Colonic mucosa (tissue), 4 donors: ENCODE measurements at regions not wholly inside any gene's neighbourhood (a gene's known extent, or its start where the extent isn't known, plus 50 kb on each side); places are given as distances from the start of the nearest gene placed in this dataset.

Source experiments
- DNase-seq: peaks from one replicate; pipeline ENCODE4 v3.0.0-alpha.2; 2020
- H3K27ac ChIP-seq: fragments of 200-600 bp; one replicate; pipeline ENCODE4 v1.8.0; 2021
- H3K27me3 ChIP-seq: fragments of 200-600 bp; one replicate; pipeline ENCODE4 v1.8.0; 2021
- H3K36me3 ChIP-seq: fragments of 200-600 bp; one replicate; pipeline ENCODE4 v1.8.0; 2021
- H3K4me1 ChIP-seq: fragments of 200-600 bp; one replicate; pipeline ENCODE4 v1.8.0; 2021; ENCODE audit warnings: mild to moderate bottlenecking
- H3K4me3 ChIP-seq: fragments of 200-600 bp; one replicate; pipeline ENCODE4 v1.8.0; 2021
- H3K9ac ChIP-seq, 2 donors: one replicate each; pipeline ENCODE4 v1.7.0; 2013; ENCODE audit warnings: control low read depth in 2 of 2, low read depth in 2 of 2, low read length in 2 of 2
- H3K9me3 ChIP-seq: fragments of 200-600 bp; one replicate; pipeline ENCODE4 v1.8.0; 2021
- CTCF ChIP-seq: fragments of 200-600 bp; IDR thresholded peaks from one replicate; pipeline ENCODE4 v1.8.0; 2022; ENCODE audit warnings: antibody characterized with exemption, mild to moderate bottlenecking
- intact Hi-C: fragments of 100-400 bp; cut with DNase I; formaldehyde crosslinking; loops from one replicate; pipeline ENCODE4 v1.14.1; 2022
- donor health status: healthy.
- donor health status: DM: no; HTN: no; CAD: no.
- donor health status: DM: no; HTN: no; CAD: no.

DNA sequence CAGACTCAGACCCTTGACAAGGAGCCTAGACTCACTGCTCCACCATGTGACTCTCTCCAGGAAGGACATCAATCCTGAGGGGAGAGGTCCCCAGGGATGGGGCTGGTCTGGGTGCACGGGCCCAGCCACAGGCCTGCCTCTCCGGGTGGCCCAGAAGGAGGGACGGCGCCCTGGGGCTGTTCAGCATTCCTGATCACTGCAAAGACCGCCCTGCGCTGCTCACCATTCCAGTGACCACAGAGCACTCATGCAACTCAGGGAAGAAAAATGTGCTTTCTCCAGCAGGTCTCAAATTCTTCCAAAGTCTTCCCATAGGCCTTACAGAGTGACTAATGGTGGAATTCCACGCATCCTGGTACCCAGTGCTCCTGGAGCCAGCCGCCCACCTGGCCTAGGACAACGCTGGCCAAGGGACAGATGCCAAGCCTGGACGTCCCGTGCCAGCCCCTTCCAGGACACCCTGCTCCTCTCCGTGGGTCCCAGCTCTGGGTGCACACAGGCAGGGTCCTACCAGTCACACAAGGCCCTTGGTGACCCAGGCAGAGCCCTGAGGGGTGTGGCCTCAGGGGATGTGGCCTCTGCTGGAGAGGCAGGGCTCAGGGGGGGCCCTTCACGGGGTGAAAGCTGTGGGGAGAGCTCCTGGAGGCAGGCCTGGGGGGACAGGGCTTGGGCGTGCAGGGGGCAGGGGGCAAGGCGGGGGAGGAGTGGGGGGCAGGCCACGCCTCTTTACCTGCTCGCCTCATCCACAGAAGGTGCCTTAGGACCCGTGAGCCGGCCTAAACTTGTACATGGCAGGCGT lies 178.8 kb downstream of the IGLL1 start:
- Histone ChIP-seq H3K4me3 (no peak overlapping the region), H3K9ac (no peak overlapping the region)

GRCh38 chr22:23400286-23400981 lies 179.7 kb downstream of the IGLL1 start:
- H3K9me3 ChIP-seq, result no peaks in the 10 kb centered on the region
- H3K4me3 ChIP-seq, result no peak overlapping the region
- intact Hi-C loops, result loop anchor here (5.0 kb wide), 1 partner anchor 137 kb away; no protein-coding TSS in a partner anchor
- H3K4me1 ChIP-seq, result no peaks in the 10 kb centered on the region
- DNase-seq, result no peak
- H3K36me3 ChIP-seq, result no peaks in the 10 kb centered on the region
- TF ChIP-seq CTCF, result no peak
- H3K9ac ChIP-seq, result no peak overlapping the region
- no peak overlapping the region for H3K27ac ChIP-seq
- no peaks in the 10 kb centered on the region for H3K27me3 ChIP-seq

More for the DNA sequence above, 178.8 kb downstream of the IGLL1 start:
- no peak for TF ChIP-seq CTCF
- Histone ChIP-seq H3K27me3 (no peaks in the 10 kb centered on the region), H3K4me1 (no peaks in the 10 kb centered on the region), H3K9me3 (no peaks in the 10 kb centered on the region), H3K36me3 (no peaks in the 10 kb centered on the region), H3K27ac (no peak overlapping the region)
- intact Hi-C loops, result loop anchor here (5.0 kb wide), 1 partner anchor 136 kb away; no protein-coding TSS in a partner anchor
- DNase-seq, result no peak

DNA sequence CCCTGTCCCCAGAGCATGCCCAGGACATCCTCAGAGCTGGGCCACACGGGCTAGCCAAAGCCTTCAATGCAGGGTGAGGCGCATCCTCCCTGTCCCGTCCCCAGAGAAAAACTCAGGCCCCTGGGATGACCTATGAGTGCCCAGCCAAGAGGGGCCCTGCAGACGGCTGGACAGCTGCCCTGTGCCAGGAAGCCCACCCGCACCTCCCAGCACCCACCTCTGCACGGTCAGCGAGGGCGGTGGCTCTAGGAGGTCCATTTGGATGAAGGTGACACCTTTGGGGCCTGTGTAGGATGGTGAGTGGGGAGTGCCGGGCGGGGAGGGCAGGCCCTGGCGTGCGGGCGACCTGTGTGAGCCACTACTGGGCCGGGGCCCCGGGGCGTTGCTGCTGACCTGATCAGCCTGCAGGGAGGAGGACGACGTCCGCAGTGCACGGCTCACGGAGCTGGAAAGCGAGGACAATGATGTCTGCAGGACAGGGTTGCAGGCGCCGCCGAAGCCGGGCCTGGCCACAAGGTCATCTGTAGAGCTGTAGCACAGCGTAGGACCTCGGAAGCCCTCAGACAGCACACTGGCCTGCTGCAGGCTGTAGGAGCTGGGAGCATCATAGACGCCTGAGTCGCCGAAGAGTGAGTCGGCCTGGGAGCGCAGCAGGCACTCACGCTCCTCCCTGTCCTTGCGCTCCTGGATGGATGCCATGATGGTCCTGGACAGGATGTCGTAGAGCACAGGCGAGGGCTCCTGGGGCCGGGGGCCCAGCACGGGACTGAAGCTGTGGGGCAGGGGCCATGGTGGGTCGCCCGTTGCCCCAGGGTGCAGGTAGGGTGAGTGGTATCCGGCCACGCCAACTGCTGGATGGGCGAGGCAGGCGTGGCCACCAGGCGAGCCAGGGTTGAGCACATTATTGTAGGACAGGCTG lies 180.5 kb downstream of the IGLL1 start:
- Histone ChIP-seq H3K9me3 (no peaks in the 10 kb centered on the region), H3K4me3 (no peak overlapping the region), H3K9ac (no peak overlapping the region), H3K36me3 (no peaks in the 10 kb centered on the region), H3K27ac (no peak overlapping the region), H3K4me1 (no peaks in the 10 kb centered on the region), H3K27me3 (no peaks in the 10 kb centered on the region)
- no peak for TF ChIP-seq CTCF
- intact Hi-C loops, result loop anchor here (5.0 kb wide), 1 partner anchor 138 kb away; no protein-coding TSS in a partner anchor
- no peak for DNase-seq

- no peak for TF ChIP-seq CTCF
- intact Hi-C loops, result no loop called here
- Histone ChIP-seq H3K4me3 (no peak overlapping the region), H3K27ac (no peak overlapping the region), H3K4me1 (no peaks in the 10 kb centered on the region), H3K9ac (no peak overlapping the region), H3K9me3 (no peaks in the 10 kb centered on the region), H3K27me3 (no peaks in the 10 kb centered on the region), H3K36me3 (no peaks in the 10 kb centered on the region)
- DNase-seq, result no peak
Measured at GRCh38 chr22:23398701-23399366, 181.3 kb downstream of the IGLL1 start.
